ENCODE measurements at regions not wholly inside any gene's neighbourhood (a gene's known extent, or its start where the extent isn't known, plus 50 kb on each side); places are given as distances from the start of the nearest gene placed in this dataset.

DNA sequence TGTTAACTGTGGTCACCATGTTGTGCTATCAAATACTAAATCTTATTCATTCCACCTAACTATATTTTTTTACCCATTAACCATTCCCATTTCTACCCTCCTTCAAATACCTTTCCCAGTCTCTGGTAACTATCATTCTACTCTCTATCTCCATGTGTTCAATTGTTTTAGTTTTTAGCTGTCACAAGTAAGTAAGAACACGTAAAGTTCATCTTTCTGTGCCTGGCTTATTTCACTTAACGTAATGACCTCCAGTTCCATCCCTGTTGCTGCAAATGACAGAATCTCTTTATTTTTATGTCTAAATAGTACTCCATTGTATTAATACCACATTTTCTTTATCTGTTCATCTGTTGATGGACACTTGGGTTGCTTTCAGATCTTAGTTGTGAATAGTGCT, 485.1 kb upstream of the CD180 start:
- TF ChIP-seq, protein P1, sequence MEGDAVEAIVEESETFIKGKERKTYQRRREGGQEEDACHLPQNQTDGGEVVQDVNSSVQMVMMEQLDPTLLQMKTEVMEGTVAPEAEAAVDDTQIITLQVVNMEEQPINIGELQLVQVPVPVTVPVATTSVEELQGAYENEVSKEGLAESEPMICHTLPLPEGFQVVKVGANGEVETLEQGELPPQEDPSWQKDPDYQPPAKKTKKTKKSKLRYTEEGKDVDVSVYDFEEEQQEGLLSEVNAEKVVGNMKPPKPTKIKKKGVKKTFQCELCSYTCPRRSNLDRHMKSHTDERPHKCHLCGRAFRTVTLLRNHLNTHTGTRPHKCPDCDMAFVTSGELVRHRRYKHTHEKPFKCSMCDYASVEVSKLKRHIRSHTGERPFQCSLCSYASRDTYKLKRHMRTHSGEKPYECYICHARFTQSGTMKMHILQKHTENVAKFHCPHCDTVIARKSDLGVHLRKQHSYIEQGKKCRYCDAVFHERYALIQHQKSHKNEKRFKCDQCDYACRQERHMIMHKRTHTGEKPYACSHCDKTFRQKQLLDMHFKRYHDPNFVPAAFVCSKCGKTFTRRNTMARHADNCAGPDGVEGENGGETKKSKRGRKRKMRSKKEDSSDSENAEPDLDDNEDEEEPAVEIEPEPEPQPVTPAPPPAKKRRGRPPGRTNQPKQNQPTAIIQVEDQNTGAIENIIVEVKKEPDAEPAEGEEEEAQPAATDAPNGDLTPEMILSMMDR (conservative IDR thresholded peaks at IDR 0.05): no peak
- no peak for TF ChIP-seq EZH2 (IDR thresholded peaks at IDR 0.05; ENCODE audit: low read depth)
